ENCODE measurements at regions not wholly inside any gene's neighbourhood (a gene's known extent, or its start where the extent isn't known, plus 50 kb on each side); places are given as distances from the start of the nearest gene placed in this dataset.

DNA sequence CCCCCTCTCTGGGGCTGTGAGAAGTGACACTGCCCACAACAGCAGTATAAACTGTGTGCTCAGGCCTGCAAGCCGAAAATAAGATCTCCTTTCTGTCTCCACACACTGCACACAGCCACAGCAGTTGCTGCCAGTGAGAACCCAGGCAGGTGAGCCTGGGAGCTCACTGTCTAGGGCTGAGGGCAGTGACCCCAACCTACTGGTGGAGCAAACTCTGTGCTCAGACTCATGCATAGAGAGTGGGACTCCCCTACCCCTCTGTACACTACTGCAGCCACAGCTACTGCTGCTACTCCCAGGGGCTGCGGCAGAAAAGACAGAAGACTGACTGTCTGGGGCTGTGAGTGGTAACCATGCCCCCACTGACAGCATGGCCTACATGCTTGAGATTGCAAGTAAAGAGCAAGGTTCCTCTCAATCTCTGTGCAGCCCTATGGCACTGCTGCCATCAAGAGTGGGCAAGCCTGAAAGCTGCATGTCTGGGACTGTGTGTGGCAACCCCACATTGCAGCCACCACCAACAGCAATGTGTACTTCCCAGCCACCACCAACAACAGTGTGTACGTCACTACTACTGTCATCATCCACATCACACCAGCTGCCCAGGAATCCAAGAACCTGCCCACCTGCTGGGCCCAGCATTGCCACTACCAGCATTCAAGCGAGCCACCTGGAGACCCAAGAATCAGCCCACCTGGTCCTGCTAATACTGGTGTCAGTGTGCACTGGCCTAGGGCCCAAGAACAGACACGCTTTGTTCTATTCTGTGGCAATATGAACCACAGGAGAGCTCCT is 226.1 kb downstream of the XPNPEP1 start:
- Histone ChIP-seq H3K27ac (ENCODE audit: low read depth, low read length) (no peak overlapping the region), H2BK20ac (ENCODE audit: low read length) (no peak overlapping the region), H2BK15ac (ENCODE audit: low read length) (no peak overlapping the region), H3K4ac (replicated peaks; ENCODE audit: insufficient read length, low read depth, low read length) (no peak overlapping the region), H2AFZ (ENCODE audit: low read length) (no peak overlapping the region), H3K27me3 (replicated peaks in 1 of 4; ENCODE audit: control insufficient read depth in 3 of 4, extremely low read depth in 1 of 4, insufficient read depth in 3 of 4, low read length in 3 of 4) (no peaks in the 10 kb centered on the region), H3K56ac (replicated peaks; ENCODE audit: insufficient read length, low read depth, low read length) (no peak overlapping the region), H2AK5ac (ENCODE audit: low read depth, low read length) (no peak overlapping the region), H3K23ac (ENCODE audit: insufficient read length) (no peak overlapping the region), H2BK12ac (ENCODE audit: low read depth, low read length) (0 out of 2 replicates have a peak overlapping the region, but pooled peaks have one; percentile 13), H4K20me1 (replicated peaks in 1 of 2; ENCODE audit: control insufficient read depth in 1 of 2, insufficient read depth in 2 of 2, low read length in 2 of 2) (no peaks in the 10 kb centered on the region), H3K36me3 (ENCODE audit: control insufficient read depth in 2 of 4, insufficient read depth in 4 of 4, low read length in 3 of 4) (no peaks in the 10 kb centered on the region), H4K5ac (ENCODE audit: insufficient read length, low read depth, low read length) (no peak overlapping the region), H2BK120ac (replicated peaks; ENCODE audit: low read depth, low read length) (no peak overlapping the region), H4K91ac (replicated peaks; ENCODE audit: insufficient read length, low read length) (no peak overlapping the region), H3K4me1 (replicated peaks in 1 of 4; ENCODE audit: control insufficient read depth in 3 of 4, insufficient read depth in 4 of 4, low read length in 3 of 4) (no peaks in the 10 kb centered on the region), H3K14ac (ENCODE audit: insufficient read length) (no peak overlapping the region), H3K9ac (replicated peaks in 1 of 4; ENCODE audit: extremely low read depth in 1 of 4, low read depth in 3 of 4, low read length in 3 of 4) (no peak overlapping the region), H3K4me3 (ENCODE audit: extremely low read depth in 1 of 4, insufficient read depth in 2 of 4, low read depth in 3 of 4, low read length in 4 of 4) (no peak overlapping the region), H3K18ac (ENCODE audit: extremely low read depth, low read length) (no peak overlapping the region), H3K23me2 (ENCODE audit: low read depth, low read length) (no peaks in the 10 kb centered on the region), H4K8ac (ENCODE audit: extremely low read depth, insufficient read depth, low read length) (no peak overlapping the region), H3K9me3 (ENCODE audit: insufficient read depth in 2 of 2, low read depth in 1 of 2, low read length in 1 of 2) (no peaks in the 10 kb centered on the region), H3K79me1 (ENCODE audit: low read depth, low read length) (no peaks in the 10 kb centered on the region), H3K79me2 (ENCODE audit: control insufficient read depth in 1 of 2, insufficient read depth in 2 of 2, low read length in 2 of 2) (no peaks in the 10 kb centered on the region), H3K4me2 (ENCODE audit: insufficient read depth in 1 of 2, low read depth in 2 of 2, low read length in 2 of 2) (no peak overlapping the region), H2BK5ac (ENCODE audit: low read depth, low read length) (no peak overlapping the region)
- DNase-seq (ENCODE audit: low read depth in 1 of 2, low spot score in 2 of 2) (no peak), FAIRE-seq (no peak)
- 84% methylated on average over 5 of the region's 5 CpGs; no CpG with 5 or more reads in 1 of the 2 experiments for WGBS, 2 experiments (ENCODE audit: extremely low coverage in 1 of 2, insufficient coverage in 1 of 2, insufficient read length in 1 of 2, insufficient replicate concordance in 2 of 2, low coverage in 1 of 2, low lambda C conversion rate in 2 of 2, missing lambda C conversion rate in 1 of 2)
- POLR2A ChIA-PET (ENCODE audit: partially characterized antibody), result no interaction called here
- TF ChIP-seq, protein P1, sequence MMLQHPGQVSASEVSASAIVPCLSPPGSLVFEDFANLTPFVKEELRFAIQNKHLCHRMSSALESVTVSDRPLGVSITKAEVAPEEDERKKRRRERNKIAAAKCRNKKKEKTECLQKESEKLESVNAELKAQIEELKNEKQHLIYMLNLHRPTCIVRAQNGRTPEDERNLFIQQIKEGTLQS (IDR thresholded peaks at IDR 0.05; ENCODE audit: insufficient read depth, low read depth, low read length), result no peak
- TF ChIP-seq SRF (IDR thresholded peaks at IDR 0.05; ENCODE audit: low read depth, low read length) (no peak), JUND (IDR thresholded peaks at IDR 0.05; ENCODE audit: low read length) (no peak), JUN (IDR thresholded peaks at IDR 0.05; ENCODE audit: low read depth, low read length) (no peak), EP300 (IDR thresholded peaks at IDR 0.05; ENCODE audit: borderline replicate concordance in 1 of 2, low read depth in 2 of 2, low read length in 2 of 2) (no peak), CHD1 (IDR thresholded peaks at IDR 0.05; ENCODE audit: low read depth, low read length) (no peak), POU5F1 (IDR thresholded peaks at IDR 0.05; ENCODE audit: low read depth, low read length) (no peak), FOSL1 (IDR thresholded peaks at IDR 0.05; ENCODE audit: insufficient read depth, low read depth, low read length) (no peak), TAF1 (IDR thresholded peaks at IDR 0.05; ENCODE audit: low read depth, low read length) (no peak), SP4 (IDR thresholded peaks at IDR 0.05; ENCODE audit: low read length) (no peak), BRCA1 (IDR thresholded peaks at IDR 0.05; ENCODE audit: low read depth, low read length) (no peak)
- CTCF ChIA-PET (ENCODE audit: partially characterized antibody), result interaction anchor here (0.6 to 1.2 kb wide), 2 partner anchors 76 to 169 kb away, joined by 3 to 4 read pairs; no protein-coding TSS in a partner anchor
